HCEC 1CT (cell line): ENCODE measurements at regions not wholly inside any gene's neighbourhood (a gene's known extent, or its start where the extent isn't known, plus 50 kb on each side); places are given as distances from the start of the nearest gene placed in this dataset.
A peak's percentile ranks its signal among the peaks of the same experiment; 100 is the strongest.
"Not testable (repeated sequence)": the region's sequence is repeated elsewhere in the genome, so short reads cannot be mapped to it uniquely, and the experiment has no call there.

Experiments used
- DNase-seq: peaks from one replicate; pipeline ENCODE4 v3.0.0-alpha.2; 2017

DNA sequence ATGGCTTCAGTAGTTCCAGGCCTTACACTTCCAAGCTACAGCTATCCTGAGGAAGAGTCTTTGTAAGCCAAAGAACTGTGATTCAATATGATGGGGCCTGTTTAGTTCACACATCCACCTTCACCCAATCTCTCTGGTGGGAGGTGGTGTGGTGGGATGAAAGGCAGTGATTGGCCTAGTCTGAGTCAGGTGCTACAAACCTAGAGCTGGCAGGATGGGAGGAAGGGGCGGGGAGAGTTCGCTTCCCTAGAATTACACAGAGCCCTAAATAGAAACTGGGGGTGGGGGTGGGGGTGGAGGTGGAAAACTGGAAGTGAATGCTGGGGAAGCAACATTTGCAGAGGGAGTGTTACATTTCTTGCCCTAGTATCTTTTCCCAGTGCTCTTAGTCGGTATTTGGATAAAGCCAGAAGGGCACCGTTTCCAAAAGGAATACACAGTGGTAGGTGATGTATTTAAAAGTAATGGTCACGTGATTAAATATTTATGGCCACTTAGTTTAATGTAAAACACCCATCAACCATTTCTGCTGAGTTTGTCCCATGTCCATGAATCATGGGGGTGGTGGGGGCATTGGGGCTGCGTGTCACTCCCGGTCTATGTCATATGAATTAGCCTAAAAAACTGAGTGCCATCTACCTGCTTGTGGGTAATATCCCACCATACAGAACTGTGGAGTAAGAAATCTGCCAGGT, 247.6 kb upstream of the PROK2 start:
- DNase-seq, result no peak

DNA sequence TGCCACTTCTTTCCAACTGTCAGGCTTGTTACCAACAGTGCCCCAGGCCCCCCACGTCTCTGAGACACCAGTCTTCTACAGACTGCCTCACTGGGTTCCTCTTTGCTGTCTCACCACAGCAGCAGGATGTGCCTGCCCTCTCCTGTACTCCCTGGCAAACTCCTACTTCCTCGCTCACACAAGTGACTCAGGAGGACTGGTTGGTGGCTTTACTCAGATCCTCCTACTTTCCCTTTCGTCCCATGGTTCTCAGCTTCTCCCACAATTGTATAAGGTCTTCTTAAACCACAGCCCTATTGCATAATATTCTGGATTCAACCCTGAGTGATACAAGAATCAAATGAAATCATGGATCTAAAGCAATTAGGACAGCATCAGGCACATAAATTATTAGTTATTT, 246.6 kb upstream of the PROK2 start:
- DNase-seq, result peak; percentile 70

DNA sequence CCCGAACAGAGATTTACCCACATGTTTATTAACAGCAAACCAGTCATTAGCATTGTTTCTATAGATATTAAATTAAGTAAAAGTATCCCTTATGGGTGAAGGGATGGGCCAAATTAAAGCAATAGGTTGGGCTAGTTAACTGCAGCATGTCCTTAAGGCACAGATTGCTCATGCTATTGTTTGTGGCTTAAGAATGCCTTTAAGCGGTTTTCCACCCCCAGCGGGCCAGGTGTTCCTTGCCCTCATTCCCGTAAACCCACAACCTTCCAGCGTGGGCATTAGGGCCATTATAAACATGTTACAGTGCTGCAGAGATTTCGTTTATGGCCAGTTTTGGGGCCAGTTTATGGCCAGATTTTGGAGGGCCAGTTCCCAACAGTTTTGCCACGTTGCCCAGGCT, 245.3 kb upstream of the PROK2 start:
- not testable (repeated sequence) for DNase-seq

DNA sequence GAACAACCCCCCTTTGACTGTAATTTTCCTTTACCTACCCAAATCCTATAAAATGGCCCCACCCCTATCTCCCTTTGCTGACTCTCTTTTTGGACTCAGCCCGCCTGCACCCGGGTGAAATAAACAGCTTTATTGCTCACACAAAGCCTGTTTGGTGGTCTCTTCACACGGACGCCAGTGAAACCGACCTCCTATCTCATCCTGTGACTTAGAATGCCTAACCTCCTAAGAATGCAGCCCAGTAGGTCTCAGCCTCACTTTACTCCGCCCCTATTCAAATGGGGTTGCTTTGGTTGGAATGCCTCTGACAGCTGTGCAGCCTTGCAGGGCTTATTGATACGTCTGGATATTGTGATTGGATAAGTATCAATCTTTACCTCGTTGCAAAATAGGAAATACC, 243.8 kb upstream of the PROK2 start:
- DNase-seq, result not testable (repeated sequence)

DNA sequence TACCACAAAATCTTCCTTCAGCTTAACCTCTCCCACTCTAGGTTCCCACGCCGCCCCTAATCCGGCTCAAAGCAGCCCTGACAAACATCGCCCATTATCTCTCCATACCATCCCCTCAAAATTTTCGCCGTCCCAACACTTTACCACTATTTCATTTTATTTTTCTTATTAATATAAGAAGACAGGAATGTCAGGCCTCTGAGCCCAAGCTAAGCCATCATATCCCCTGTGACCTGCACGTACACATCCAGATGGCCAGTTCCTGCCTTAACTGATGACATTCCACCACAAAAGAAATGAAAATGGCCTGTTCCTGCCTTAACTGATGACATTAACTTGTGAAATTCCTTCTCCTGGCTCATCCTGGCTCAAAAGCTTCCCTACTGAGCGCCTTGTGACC, 243.4 kb upstream of the PROK2 start:
- not testable (repeated sequence) for DNase-seq

DNA sequence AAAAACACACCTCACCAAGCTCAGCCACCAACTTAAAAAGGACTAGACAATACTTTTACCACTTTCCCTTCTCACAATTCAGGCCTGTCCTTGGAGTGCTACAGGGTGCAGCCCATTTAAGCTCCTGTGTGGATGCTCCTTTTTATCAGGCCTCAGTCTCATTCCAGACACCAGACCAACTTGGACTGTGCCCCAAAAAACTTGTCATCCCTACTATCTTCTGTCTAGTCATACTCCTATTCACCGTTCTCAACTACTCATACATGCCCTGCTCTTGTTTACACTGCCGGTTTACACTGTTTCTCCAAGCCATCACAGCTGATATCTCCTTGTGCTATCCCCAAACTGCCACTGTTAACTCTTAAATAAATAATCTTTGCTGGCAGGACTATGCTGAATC, 242.8 kb upstream of the PROK2 start:
- DNase-seq, result not testable (repeated sequence)

DNA sequence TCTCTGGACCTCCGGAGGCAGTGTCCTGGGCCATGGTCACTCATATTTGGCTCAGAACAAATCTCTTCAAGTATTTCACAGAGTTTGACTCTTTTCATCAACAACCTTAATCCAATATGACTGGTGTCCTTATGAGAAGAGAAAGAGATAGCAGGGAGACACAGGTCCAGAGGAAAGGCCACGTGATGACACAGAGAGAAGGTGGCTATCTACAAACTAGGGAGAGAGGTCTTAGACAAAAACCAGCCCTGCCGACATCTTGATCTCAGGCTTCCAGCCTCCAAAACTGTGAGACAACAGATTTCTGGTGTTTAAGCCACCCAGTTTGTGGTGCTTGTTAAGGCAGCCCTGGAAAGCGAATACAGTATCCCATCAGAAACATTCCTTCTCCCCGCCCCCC, 237.1 kb upstream of the PROK2 start:
- DNase-seq, result no peak

DNA sequence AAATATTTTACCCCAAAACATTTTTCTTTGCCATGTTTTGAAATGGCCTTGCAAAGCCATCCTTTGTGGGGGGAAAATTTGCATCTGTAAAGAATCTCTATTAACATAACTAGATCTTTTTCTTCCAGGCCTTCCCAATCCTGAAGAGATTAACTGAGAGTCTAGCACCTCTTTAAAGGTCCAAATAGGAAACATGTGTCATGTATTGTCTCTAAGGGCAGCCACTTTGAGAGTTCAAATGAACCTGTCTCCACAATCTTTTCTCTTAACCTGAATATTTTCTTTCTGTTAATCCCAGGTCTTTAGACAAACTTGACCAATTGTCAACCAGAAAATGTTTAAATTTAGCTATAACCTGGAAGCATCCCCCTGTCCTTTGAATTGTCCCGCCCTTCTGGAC, 236.6 kb upstream of the PROK2 start:
- DNase-seq, result no peak

DNA sequence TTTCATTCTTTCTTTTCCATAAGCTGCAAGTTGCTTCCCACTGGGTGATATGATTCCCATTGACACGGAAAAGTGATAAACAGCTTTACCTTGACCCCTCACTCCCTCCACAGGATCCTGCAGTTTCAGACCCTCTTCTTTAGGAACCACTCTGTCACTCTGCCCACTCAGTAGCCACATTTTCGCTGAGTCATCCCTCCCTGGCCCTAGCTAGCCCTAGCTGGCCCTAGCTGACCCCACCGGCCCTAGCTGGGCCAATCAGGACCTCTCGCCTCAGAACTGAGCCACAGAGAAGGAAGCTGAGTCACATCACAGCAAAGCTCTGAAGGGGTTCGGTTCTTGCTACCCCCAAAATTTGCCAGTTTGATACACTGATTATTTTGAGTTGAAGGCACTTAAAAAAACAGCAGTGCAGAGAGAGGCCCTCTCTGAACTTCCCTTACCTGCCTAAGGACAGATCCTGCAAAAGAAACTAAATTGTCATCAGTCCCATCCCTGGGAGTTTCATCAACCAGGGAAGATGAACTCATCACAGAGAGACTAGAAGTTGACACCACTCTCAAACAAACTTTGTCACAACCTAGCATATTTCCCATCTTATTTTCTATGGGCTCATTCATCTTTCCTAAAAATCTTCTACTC, 233.5 kb upstream of the PROK2 start:
- peak; percentile 65 for DNase-seq

DNA sequence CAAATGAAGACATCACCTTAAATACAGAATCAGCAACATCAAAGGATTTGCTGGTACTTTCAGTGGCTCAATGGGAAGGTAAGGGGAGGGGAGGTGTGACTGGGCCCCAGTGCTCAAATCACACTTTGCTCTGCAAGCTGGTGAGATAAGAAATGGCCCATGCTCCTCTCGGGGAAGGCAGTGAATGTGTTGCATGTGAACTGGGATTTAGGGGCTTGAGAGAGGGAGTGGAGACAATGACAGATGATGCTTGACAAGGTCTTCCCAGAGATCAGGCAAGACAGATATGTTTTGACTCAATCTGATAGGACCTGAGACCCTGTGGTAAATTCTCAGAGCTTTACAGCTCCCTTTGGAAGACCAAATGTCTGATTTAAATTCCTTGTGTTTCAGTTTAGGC, 233.0 kb upstream of the PROK2 start:
- no peak for DNase-seq

DNA sequence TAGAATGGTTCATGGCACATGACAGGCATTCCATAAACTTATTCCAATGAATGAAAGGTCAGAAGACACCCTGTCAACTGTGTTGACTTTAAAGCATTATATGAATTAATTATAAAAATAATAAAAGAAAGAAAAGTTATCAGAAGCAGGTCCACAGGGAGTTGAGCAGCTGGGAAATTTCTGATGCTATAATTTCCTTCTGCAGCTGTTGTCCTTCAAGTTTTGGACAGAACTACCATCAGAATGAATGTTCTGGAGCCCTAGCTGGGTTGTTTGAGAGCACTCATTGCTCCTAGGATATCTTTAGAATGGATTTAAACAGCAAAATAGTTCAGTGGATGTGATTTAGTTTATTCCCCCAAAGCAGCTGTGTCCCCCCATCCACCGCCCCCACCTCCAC, 232.4 kb upstream of the PROK2 start:
- no peak for DNase-seq

DNA sequence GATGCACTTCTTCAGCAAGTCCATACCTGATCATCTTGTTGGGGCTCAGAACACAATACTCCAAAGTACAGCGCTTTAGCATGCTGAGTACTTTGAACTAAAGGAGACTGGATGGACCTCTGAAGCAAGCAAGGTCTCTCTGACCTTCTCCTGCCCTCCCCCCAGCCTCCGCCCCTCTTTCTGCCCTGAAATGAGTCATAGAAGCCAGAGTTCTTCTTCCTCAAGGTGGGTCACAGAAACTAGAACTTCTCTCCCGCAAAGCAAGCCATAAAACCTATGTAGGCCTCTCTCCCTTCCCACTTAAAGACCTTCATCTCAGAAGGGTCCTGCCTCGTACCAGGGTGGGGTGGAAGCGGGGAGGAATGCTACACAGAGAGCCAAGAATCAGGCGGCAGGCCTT, 230.5 kb upstream of the PROK2 start:
- no peak for DNase-seq

DNA sequence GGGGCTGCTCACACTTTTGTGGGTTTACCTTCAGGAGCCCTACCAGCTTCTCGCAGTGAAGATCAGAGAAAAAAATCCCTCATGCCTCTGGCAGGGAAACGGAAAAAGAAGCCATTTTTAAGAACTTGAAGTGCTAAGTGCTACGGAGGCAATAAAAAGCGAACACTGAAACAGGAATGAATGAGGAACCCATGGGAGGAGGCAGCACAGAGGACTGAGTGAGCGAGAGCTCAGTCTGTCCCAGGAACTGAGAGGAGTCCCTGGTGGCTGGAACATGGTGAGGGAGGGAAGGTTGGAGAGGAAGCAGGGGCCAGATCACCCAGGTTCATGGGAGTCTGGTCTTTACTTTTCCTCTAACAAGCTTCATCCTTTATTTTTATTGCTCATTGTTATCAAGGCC, 228.1 kb upstream of the PROK2 start:
- DNase-seq, result no peak

DNA sequence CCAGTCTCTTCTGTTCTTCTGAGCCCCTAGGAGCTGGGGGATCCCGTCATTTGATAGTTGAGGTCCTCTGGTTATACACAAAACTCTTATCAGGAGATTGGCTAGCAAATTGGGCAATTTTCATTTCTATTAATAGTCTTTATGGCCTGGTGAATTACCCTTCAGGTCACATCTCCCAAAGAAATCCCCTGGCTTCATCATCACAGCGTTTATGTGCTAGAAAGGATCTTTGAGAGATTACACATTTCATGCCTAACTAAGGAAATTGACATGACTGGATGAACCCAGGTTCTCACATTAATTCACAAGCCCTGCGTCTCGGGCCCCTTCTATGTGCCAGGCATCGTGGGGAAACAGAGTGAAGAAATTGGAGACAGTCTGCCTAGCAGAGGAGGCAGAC, 227.4 kb upstream of the PROK2 start:
- no peak for DNase-seq

DNA sequence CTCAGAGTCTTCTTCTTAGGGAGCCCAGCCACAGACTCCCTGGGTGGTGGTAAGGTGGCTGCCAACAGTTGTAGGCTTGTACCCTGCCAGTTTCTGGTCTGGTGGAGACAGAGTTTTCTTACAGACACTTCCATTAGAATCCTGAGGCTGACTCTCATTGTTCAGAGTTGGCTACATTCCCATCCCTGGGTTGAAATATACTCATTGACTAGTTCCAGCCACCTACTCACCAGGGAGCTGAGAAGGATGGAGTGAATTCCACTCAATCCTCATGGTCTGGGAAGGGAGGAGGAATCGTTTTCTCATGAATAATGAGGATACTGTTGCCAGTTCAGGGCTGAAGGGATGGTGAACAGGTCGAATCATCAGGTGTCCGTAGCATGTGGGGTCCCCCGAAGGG, 226.5 kb upstream of the PROK2 start:
- DNase-seq, result no peak

DNA sequence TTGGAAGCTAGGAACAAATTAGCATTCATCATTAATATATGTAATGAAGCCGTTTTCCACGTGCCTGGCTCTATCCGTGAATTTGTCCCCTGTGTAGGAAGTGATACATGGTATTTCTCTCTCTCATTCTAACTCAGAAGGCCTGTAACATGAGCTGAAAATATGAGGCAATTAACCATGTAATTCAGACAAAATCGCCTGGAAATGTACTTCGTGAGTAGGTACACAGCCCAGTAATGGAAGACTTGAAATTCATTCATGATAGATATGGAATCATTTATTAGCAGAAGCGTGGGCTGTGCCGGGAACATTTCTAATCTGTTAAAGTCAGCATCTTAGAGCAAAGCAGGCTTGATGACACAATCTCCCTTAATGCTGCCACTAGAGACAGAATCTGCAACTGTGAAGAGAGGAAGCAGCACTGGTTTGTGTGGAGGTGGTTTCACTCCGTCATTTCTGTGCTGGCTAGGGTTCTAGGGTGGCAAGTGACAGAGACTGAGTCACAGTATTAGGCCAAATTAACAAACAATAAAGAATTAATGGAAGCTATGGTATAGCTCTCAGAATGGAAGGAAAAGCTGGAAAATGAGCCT, 225.0 kb upstream of the PROK2 start:
- no peak for DNase-seq

DNA sequence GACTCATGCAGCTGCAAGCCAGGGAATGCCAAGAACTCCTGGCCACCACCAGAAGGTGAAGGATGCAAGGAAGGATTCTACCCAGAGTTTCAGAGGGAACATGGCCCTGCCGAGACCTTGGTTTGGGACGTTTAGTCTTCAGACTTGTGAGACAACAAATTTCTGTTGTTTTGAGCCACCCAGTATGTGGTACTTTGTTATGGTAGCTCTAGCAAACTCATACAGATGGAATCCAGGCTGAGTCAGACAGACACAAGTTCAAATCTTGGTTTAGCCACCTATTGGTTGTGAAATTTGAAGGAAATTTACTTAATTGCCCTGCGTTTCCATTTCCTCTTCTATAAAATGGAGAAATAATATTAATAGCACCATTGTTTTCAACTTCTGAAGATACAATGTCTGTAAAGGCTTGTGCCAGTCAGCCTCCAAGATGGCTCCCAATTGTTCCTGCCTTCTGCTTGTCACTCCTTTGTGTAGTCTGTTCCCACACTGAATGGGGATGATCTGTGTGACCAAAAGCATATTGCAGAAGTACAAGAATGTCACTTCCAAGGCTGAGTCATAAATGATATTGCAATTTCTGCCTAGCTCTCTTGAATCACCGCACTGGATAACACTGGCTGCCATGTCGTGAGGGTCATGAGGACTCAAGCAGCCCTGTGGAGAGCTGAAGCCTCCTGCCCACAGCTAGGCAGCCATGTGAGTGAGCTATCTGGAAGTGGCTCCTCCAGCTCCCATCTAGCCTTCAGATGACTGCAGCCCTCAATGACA, 223.5 kb upstream of the PROK2 start:
- DNase-seq, result peak; percentile 81

DNA sequence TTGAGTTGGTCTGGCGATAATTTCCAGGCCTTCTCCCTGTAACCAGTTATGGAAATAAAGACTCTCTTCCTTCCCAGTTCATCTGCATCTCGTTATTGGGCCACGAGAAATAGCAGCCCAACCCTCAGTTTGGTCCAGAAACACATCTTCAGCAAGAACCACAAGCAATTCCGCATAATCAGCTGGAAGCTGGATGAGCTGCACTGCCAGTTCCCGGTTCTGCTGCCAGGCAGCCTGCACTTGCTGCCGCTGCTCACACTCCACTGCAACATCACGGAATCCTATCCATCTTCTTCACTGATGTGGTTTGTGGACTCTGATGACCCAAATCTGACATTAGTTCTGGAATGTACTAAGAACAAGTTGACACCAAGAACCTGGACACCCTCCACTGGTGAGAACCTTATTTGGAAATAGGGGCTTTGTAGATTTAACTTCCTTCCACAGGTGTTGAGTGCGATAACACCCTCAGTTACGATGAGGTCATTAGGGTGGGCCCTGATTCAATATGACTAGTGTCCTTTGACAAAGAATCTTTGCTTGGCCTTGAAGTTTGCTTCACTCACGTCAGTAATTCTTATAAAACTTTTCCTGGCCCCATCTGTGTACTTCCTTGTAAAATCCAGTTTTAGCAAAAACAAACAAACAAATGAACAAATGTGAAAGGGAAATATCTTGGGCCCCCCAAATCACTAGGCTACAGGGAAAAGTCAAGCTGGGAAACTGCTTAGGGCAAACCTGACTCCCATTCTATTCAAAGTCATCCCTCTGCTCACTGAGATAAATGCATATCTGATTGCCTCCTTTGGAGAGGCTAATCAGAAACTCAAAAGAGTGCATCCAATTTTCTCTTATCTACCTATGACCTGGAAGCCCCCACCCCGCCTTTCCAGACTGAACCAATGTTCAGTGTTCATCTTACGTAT, 221.9 kb upstream of the PROK2 start:
- DNase-seq, result no peak

DNA sequence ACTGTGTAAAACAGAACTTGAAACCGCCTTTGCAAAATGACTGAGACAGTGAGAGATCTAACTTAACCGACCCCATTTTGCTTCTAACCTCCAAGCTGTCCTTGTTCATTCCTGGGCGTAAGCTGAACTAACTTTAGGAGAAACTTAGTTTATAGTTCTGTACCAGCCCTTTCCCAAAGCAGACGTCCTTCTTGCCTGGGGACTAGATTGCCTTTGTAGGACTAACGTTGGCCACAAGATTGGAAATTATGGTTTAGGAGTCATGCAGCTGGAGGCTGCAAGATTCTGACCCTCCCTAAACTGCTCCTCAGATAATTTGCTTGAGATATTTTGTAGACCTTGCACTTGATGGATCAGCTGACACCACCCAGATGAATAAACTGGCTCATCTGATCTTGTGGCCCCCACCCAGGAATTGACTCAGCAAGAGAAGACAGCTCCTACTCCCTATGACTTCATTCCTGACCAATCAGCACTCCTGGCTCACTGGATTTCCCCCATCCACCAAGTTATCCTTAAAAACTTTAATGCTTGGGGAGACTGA, 219.9 kb upstream of the PROK2 start:
- DNase-seq, result peak; percentile 72

DNA sequence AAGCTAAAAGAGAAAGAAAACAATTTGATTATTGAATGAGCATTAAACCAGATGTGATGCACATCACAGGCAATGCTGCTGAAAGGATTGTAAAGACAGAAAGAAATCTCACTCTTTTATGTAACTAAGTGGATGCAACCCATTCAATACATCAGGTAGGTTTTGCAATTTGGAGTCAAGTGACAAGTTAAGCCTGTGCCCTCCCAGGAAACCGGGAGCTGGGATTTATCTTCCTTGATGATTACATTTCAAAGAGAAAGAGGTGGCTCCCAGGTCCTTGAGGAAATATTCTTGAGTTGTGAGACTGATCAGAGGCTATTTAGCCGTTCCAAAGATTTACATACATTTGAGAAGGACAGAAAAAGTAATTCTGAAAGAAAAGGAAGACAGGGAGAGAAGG, 219.0 kb upstream of the PROK2 start:
- DNase-seq, result no peak

DNA sequence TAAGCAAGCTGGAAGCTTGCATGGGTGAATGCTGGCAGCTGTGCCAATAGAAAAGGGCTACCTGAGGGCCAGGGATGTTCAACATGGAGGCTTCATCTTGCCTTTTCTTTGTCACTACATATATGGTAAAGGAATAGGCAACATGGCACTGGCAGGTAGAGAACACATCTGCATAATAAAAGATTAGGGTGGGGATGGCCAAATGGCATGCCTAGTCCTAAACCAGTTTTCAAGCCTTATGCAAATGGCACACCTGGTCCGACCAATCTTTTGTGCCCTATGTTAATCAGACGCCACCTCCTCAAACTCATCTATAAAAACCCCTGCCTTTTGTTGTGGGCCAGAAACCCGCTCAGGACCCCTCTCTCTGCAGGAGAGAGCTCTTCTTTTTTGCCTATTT, 216.8 kb upstream of the PROK2 start:
- no peak for DNase-seq

DNA sequence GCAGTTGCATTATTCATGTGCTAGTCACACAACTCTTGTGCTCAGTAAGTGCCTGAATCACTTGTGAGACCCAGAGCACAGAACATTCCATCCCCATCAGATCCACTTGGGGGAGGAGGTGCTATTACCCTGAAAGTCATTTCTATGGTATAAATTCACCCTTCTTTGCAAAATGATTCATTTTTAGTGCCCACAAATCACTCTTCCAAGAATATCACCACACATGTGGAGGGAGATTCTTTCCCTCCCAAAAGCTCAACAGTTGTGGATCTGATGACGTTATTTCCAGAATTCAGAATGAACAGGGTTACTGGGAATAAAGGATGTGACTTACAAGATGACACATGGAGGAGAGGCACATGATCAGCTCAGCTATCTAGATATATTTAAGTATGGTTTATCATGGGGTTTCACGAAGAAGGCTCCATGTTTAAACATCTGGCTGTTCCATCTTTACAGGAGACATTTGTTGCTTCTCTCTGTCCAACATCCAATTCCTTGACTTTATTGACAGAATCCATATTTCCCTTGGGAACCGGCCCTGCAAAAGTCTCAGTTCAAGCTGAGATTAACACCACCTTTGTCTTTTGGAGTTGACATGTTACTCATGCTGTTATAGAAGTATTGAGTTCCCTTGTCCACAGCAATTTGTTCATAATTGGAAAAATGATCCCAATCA, 214.2 kb upstream of the PROK2 start:
- peak; percentile 99 for DNase-seq
